Activated CD4-positive, alpha-beta T cell treated with anti-CD3 and anti-CD28 coated beads, Interleukin-2, Interleukin-4, amounts not matched to agents 100 ng/mL and 50 ng/mL, durations not matched to agents 16 hours and 8 hours (primary cell): ENCODE measurements at regions not wholly inside any gene's neighbourhood (a gene's known extent, or its start where the extent isn't known, plus 50 kb on each side); places are given as distances from the start of the nearest gene placed in this dataset.
"Not testable (repeated sequence)": the region's sequence is repeated elsewhere in the genome, so short reads cannot be mapped to it uniquely, and the experiment has no call there.

Source experiments
- DNase-seq: peaks from one replicate; pipeline ENCODE4 v3.0.0-alpha.2; 2020; ENCODE audit warnings: low spot score

DNA sequence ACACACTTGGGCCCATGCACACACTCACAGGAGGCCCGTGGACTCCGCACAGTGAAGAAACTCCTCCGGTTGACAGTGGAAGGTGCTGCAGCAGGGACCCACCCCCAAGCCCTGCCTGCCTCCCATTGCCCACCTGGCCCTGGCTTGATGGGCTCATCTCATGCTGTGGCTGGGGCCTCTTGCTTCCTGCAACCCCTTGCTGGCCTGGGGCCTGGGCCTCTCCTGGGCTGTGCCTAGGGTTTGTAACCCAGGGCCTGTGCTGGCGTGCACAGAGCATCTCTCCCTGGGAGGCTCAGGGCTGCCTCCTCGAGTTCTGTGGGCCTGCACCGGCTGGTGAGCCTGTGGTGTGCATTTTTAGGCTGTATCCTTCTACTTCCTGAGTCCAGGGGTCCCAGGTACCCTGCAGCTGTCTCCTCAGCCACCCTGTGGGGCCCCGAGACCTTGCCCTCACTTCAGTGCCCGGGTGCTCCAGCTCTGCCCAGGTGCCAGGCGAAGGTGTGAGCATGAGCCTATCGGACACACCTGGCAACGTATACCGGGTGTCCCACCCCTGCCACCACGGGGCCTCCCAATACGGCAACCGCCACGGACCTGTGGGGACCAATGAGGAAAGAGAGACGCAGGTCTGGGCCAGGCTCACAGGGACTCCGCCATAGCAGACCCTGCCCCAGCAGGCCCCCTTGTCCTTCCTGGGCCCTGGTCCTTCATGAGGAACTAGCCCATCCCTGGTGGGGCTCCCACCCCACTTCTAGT is 158.3 kb upstream of the POTEB2 start:
- not testable (repeated sequence) for DNase-seq

- DNase-seq: not testable (repeated sequence)
Measured at GRCh38 chr15:21018176-21018575, 152.1 kb upstream of the POTEB2 start.

- DNase-seq: not testable (repeated sequence)
Measured at GRCh38 chr15:21017326-21017725, 151.2 kb upstream of the POTEB2 start.

DNA sequence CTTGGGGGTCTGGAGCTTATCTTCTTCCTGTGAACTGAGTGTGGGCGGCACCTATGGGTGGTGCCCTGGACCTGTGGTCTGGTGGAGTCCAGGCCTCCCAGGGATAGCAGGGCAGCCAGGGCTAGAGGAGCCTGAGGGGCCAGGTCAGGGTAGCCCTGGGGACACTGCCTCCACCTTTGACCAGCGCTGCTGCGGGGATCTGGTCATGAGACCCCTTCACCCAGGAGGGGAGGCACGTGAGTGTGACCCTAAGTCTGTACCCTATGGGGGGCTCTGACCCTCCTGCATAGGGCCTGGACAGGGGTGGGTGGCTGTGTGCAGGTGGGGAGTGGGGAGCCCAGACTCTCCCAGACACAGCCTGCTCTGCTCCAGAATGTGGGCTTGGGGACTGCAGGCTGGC is 150.5 kb upstream of the POTEB2 start:
- DNase-seq: not testable (repeated sequence)

GRCh38 chr15:21015171-21015570 is 149.1 kb upstream of the POTEB2 start:
- DNase-seq: not testable (repeated sequence)

DNA sequence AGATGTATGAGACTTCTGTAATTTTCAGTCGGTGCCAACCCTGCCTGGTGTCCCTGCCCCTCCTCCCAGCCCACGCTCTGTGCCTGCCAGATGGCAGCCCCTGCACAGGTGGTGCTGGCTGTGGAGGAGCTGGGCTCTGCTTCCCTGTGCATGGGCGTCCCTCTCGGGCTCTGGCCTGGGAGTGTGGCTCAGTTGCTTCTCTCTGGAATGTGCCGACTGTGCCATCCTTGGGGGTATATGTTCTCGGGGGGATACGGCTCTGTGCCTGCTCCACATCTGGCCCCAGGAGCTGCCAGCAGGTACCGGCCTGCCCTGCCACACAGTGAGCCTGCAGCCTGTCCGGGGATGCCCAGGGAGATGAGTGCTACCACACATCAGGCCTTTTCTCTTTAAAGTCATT is 147.2 kb upstream of the POTEB2 start:
- DNase-seq: not testable (repeated sequence)

DNA sequence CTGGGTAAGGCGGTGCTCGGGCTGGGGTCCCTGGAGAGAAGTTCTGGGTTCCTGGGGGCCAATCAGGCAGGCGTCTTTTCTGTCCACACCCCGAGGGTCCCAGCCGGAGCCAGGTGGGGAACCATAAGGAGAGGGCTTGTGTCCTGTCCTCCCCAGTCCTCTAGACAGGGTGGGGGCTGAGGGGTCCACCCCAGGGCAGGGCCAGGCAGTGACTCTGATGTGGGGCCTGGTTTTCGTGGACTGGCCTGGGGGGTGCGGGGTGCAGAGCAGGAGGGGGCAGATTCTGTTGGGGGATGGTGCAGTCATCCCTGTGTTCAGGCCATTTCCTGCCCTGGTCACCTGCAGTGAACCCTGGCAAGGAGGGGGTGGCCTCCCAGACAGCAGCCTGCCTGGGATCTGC is 143.5 kb upstream of the POTEB2 start:
- DNase-seq: not testable (repeated sequence)

GRCh38 chr15:21003459-21003858 is 137.3 kb upstream of the POTEB2 start:
- not testable (repeated sequence) for DNase-seq

DNA sequence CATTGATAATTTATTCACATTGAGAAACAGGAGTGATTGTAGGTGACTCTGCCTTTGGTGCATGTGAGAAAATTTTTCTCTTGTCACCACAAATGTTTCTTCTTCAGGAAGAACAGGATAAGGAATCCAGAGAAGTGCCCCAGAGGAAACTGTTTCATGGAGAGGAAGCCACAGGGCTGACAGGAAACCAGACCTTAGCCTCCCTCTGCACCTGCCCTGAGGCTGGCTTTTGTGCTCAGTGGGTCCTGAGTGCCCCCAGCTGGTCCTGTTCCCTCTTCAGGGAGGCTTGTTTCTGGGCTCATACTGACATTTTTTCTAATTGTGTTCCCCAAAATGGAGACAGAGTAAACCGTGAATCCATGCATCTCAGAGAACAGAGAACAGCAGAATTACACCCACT is 135.8 kb upstream of the POTEB2 start:
- DNase-seq: not testable (repeated sequence)

GRCh38 chr15:20991691-20992090 is 125.6 kb upstream of the POTEB2 start:
- DNase-seq: not testable (repeated sequence)

GRCh38 chr15:20991253-20991652 is 125.1 kb upstream of the POTEB2 start:
- not testable (repeated sequence) for DNase-seq

- not testable (repeated sequence) for DNase-seq
Measured at GRCh38 chr15:20986775-20987174, 120.7 kb upstream of the POTEB2 start.

GRCh38 chr15:20978057-20978456 is 111.9 kb upstream of the POTEB2 start:
- not testable (repeated sequence) for DNase-seq

GRCh38 chr15:20972762-20973161 is 106.6 kb upstream of the POTEB2 start:
- DNase-seq: not testable (repeated sequence)

GRCh38 chr15:20959299-20959698 is 93.2 kb upstream of the POTEB2 start:
- DNase-seq: not testable (repeated sequence)

- DNase-seq: not testable (repeated sequence)
Measured at GRCh38 chr15:20929322-20929721, 63.2 kb upstream of the POTEB2 start.
